CD14-positive monocyte (primary cell): ENCODE measurements at regions not wholly inside any gene's neighbourhood (a gene's known extent, or its start where the extent isn't known, plus 50 kb on each side); places are given as distances from the start of the nearest gene placed in this dataset.

ENCODE experiments used
- DNase-seq, 3 donors: peaks; one replicate each; pipeline ENCODE4 v3.0.0-alpha.2; 2011 to 2022
- H2AFZ ChIP-seq: 2 replicates; pipeline ENCODE4 v1.6.0; 2012; ENCODE audit warnings: mild to moderate bottlenecking, low read depth, low read length, inconsistent platforms; ENCODE audit not compliant: insufficient read depth, poor library complexity, severe bottlenecking
- H3K27ac ChIP-seq, 2 donors: 1 replicate in 1 of 2; 2 replicates in 1 of 2; pipeline ENCODE4 v1.5.1; 2012 to 2013; ENCODE audit warnings: low read length in 2 of 2, control low read depth in 1 of 2, inconsistent platforms in 1 of 2, low read depth in 1 of 2, mild to moderate bottlenecking in 1 of 2
- H3K27me3 ChIP-seq, 2 donors: one replicate each; pipeline versions ENCODE4 v1.6.0 to v1.6.1; 2011 to 2013; ENCODE audit warnings: low read length in 2 of 2; ENCODE audit not compliant: control insufficient read depth in 2 of 2, insufficient read depth in 2 of 2
- H3K36me3 ChIP-seq, 2 donors: replicated peaks in 1 of 2; 1 replicate in 1 of 2; 2 replicates in 1 of 2; pipeline versions ENCODE4 v1.5.1 to v1.6.1; 2012 to 2013; ENCODE audit warnings: low read length in 2 of 2, control low read depth in 1 of 2, inconsistent platforms in 1 of 2, mild to moderate bottlenecking in 1 of 2; ENCODE audit not compliant: insufficient read depth in 2 of 2, control insufficient read depth in 1 of 2
- H3K4me1 ChIP-seq, 2 donors: 1 replicate in 1 of 2; 2 replicates in 1 of 2; pipeline versions ENCODE4 v1.5.1 to v1.6.1; 2012 to 2013; ENCODE audit warnings: low read length in 2 of 2, control low read depth in 1 of 2, inconsistent platforms in 1 of 2, mild to moderate bottlenecking in 1 of 2, moderate library complexity in 1 of 2; ENCODE audit not compliant: insufficient read depth in 2 of 2, control insufficient read depth in 1 of 2
- H3K4me2 ChIP-seq: replicated peaks from 2 replicates; pipeline ENCODE3; 2012; ENCODE audit warnings: low read length, moderate library complexity, mild to moderate bottlenecking; ENCODE audit not compliant: poor library complexity, severe bottlenecking; ENCODE audit errors: extremely low read depth
- H3K4me3 ChIP-seq, 3 experiments: fragments of 200-600 bp in 1 of 3; sonication (generic) in 1 of 3; replicated peaks in 1 of 3; 1 replicate in 2 of 3; 2 replicates in 1 of 3; pipeline ENCODE4 v1.5.1; 2011 to 2013; ENCODE audit warnings: low read length in 3 of 3, mild to moderate bottlenecking in 3 of 3, control low read depth in 2 of 3, low read depth in 2 of 3, inconsistent platforms in 1 of 3, moderate library complexity in 1 of 3
- H3K79me2 ChIP-seq: 2 replicates; pipeline ENCODE4 v1.6.0; 2012; ENCODE audit warnings: mild to moderate bottlenecking, control low read depth, inconsistent platforms, low read length, moderate library complexity; ENCODE audit not compliant: insufficient read depth
- H3K9ac ChIP-seq: 2 replicates; pipeline ENCODE4 v1.6.0; 2017; ENCODE audit warnings: low read length, mild to moderate bottlenecking; ENCODE audit not compliant: insufficient read depth, poor library complexity, severe bottlenecking
- H3K9me3 ChIP-seq, 2 donors: replicated peaks in 1 of 2; 1 replicate in 1 of 2; 2 replicates in 1 of 2; pipeline versions ENCODE4 v1.5.1 to v1.6.1; 2012 to 2013; ENCODE audit warnings: low read length in 2 of 2, control low read depth in 1 of 2; ENCODE audit not compliant: control insufficient read depth in 1 of 2, insufficient read depth in 1 of 2
- H4K20me1 ChIP-seq: 2 replicates; pipeline ENCODE4 v1.6.0; 2012; ENCODE audit warnings: mild to moderate bottlenecking, low read length, control low read depth, moderate library complexity; ENCODE audit not compliant: insufficient read depth
- H3K27ac Mint-ChIP-seq, 7 donors: one replicate each; pipeline ENCODE4 v1.8.0; 2020; ENCODE audit warnings: mild to moderate bottlenecking in 7 of 7, mixed read lengths in 7 of 7, moderate library complexity in 6 of 7, inconsistent platforms in 2 of 7
- H3K27me3 Mint-ChIP-seq, 3 donors: one replicate each; pipeline ENCODE4 v1.8.0; 2021 to 2022; ENCODE audit warnings: low read depth in 3 of 3, mild to moderate bottlenecking in 3 of 3, mixed read lengths in 3 of 3, moderate library complexity in 3 of 3, inconsistent platforms in 1 of 3
- H3K36me3 Mint-ChIP-seq, 2 donors: one replicate each; pipeline ENCODE4 v1.8.0; 2020; ENCODE audit warnings: mixed read lengths in 2 of 2, inconsistent platforms in 1 of 2, mild to moderate bottlenecking in 1 of 2
- H3K4me1 Mint-ChIP-seq: one replicate; pipeline ENCODE4 v1.8.0; 2020; ENCODE audit warnings: mild to moderate bottlenecking, mixed read lengths
- H3K4me3 Mint-ChIP-seq, 2 donors: one replicate each; pipeline ENCODE4 v1.8.0; 2020; ENCODE audit warnings: mild to moderate bottlenecking in 2 of 2, mixed read lengths in 2 of 2, moderate library complexity in 1 of 2
- H3K9me3 Mint-ChIP-seq, 7 donors: one replicate each; pipeline ENCODE4 v1.8.0; 2020 to 2022; ENCODE audit warnings: mixed read lengths in 7 of 7, mild to moderate bottlenecking in 6 of 7, moderate library complexity in 6 of 7, inconsistent platforms in 2 of 7
- WGBS: methylation state at CpG from one replicate; pipeline ENCODE4 v1.1.5; 2013; ENCODE audit warnings: missing lambda C conversion rate; ENCODE audit not compliant: insufficient coverage; 5-methylcytosine and 5-hydroxymethylcytosine counted together
- intact Hi-C, 2 donors: fragments of 100-400 bp; cut with micrococcal nuclease; formaldehyde crosslinking; loops; one replicate each; pipeline versions ENCODE4 v1.15.0 to v1.15.1; 2023
- TF ChIP-seq, protein P1 (sequence below): fragments of 200-600 bp; IDR thresholded peaks from one replicate; pipeline ENCODE4 v1.8.0; 2022; ENCODE audit warnings: antibody characterized with exemption, mild to moderate bottlenecking

DNA sequence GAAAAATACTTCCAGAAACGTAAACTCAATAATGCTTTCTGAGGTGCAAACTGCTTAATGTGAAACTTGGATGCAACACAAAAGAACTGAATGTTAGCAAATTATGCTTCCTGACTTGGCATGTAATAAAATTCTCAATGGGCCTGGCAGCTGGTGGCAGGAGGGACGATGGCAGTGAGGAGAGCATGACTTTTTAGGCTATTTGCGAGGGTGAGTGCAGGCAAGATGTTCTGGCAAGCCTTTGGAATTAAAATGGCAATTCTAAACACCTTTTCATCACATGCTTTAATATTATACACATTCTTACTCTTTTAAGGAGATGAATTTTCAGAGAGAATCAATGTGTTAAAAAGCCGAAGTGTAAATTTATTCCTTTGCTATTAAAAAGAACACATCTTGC, 224.8 kb upstream of the CDH4 start:
- WGBS = no CpG with 5 or more reads among the region's 4 CpGs
- peaks cover 8 to 40% (median 12%) of the 10 kb centered on the region in 7 donors for H3K9me3 Mint-ChIP-seq

DNA sequence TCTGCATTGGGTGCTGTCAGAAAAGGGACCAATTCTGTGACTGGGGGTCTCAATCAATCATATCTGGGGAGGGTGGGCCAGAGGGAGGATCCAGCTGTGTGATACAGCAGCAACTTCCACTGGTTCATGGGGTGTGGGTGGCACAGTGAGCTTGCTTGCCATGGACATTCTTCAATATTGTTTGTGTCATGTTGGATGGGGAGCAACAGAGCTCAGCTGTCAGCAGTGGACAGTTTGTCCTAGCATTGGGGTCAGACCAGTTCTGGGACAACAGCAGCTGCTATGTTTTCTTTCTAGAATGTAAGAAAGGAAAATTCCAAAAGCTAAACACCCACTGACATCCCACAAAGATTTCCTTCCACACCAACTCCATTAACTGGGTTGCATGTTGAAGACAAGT, 221.9 kb upstream of the CDH4 start:
- Mint-ChIP-seq H3K4me3 (no peak overlapping the region), H3K27ac (no peak overlapping the region), H3K9me3 (peaks cover 8 to 32% (median 11%) of the 10 kb centered on the region in 7 donors), H3K36me3 (no peaks in the 10 kb centered on the region), H3K4me1 (no peaks in the 10 kb centered on the region), H3K27me3 (peaks cover 0 to under 1% (median 0%) of the 10 kb centered on the region in 3 donors)
- Histone ChIP-seq H3K36me3 (no peaks in the 10 kb centered on the region), H3K9ac (no peak overlapping the region), H3K27me3 (no peaks in the 10 kb centered on the region), H3K4me3 (no peak overlapping the region), H3K79me2 (no peaks in the 10 kb centered on the region), H4K20me1 (no peaks in the 10 kb centered on the region), H3K27ac (no peak overlapping the region), H2AFZ (no peak overlapping the region), H3K9me3 (peaks cover 0 to 33% of the 10 kb centered on the region in 2 donors), H3K4me2 (no peak overlapping the region), H3K4me1 (no peaks in the 10 kb centered on the region)
- no peak for DNase-seq
- intact Hi-C loops = no loop called here
- TF ChIP-seq, protein P1, sequence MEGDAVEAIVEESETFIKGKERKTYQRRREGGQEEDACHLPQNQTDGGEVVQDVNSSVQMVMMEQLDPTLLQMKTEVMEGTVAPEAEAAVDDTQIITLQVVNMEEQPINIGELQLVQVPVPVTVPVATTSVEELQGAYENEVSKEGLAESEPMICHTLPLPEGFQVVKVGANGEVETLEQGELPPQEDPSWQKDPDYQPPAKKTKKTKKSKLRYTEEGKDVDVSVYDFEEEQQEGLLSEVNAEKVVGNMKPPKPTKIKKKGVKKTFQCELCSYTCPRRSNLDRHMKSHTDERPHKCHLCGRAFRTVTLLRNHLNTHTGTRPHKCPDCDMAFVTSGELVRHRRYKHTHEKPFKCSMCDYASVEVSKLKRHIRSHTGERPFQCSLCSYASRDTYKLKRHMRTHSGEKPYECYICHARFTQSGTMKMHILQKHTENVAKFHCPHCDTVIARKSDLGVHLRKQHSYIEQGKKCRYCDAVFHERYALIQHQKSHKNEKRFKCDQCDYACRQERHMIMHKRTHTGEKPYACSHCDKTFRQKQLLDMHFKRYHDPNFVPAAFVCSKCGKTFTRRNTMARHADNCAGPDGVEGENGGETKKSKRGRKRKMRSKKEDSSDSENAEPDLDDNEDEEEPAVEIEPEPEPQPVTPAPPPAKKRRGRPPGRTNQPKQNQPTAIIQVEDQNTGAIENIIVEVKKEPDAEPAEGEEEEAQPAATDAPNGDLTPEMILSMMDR = no peak

More for the DNA sequence above, 224.8 kb upstream of the CDH4 start:
- Mint-ChIP-seq H3K36me3 (no peaks in the 10 kb centered on the region), H3K27ac (no peak overlapping the region), H3K4me3 (no peak overlapping the region), H3K27me3 (no peaks in the 10 kb centered on the region), H3K4me1 (no peaks in the 10 kb centered on the region)
- TF ChIP-seq, protein P1 = no peak
- Histone ChIP-seq H3K4me1 (no peaks in the 10 kb centered on the region), H3K9me3 (peaks cover 0 to 33% of the 10 kb centered on the region in 2 donors), H3K9ac (no peak overlapping the region), H3K4me3 (no peak overlapping the region), H4K20me1 (no peaks in the 10 kb centered on the region), H2AFZ (no peak overlapping the region), H3K79me2 (no peaks in the 10 kb centered on the region), H3K27me3 (no peaks in the 10 kb centered on the region), H3K4me2 (no peak overlapping the region), H3K36me3 (no peaks in the 10 kb centered on the region), H3K27ac (no peak overlapping the region)
- intact Hi-C loops = no loop called here
- DNase-seq = no peak
